Adrenal gland (tissue), 5 donors: ENCODE measurements at regions not wholly inside any gene's neighbourhood (a gene's known extent, or its start where the extent isn't known, plus 50 kb on each side); places are given as distances from the start of the nearest gene placed in this dataset.

Experiments
- POLR2A ChIP-seq, 2 donors: fragments of 450-650 bp; IDR thresholded peaks; one replicate each; pipeline ENCODE4 v1.6.1; 2017; ENCODE audit warnings: antibody characterized with exemption in 2 of 2, mild to moderate bottlenecking in 2 of 2, moderate library complexity in 1 of 2
- TF ChIP-seq, protein P1 (sequence below), 6 experiments: fragments of 450-650 bp in 4 of 6; fragments of 200-600 bp in 2 of 6; sonication (generic) in 1 of 6; IDR thresholded peaks; 1 replicate in 5 of 6; 2 replicates in 1 of 6; pipeline versions ENCODE4 v1.5.1 to v1.8.0; 2016 to 2021; ENCODE audit warnings: antibody characterized with exemption in 6 of 6, mild to moderate bottlenecking in 2 of 6, moderate library complexity in 1 of 6
- donor health status: DM: no; HTN: no; CAD: no.

DNA sequence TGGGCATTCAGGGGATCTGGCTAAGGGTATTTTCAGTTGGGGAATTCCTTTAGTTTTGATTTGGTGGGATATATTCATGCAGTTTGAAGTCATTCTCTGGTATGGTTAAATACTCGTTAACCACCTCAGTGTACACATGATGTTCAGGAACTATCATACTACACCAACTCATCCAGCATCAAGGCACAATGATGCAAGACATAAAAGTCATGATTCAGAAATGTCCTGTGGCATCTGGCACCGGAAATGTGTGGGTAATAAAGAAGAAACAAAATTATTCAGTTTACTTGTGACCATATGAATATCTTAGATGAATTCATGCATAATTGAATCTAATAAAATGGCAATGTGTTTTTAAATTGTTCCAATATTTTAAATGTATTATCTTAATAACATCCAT is 129.0 kb upstream of the BMP5 start:
- no peak for TF ChIP-seq POLR2A (IDR thresholded peaks at IDR 0.05)
- TF ChIP-seq, protein P1, sequence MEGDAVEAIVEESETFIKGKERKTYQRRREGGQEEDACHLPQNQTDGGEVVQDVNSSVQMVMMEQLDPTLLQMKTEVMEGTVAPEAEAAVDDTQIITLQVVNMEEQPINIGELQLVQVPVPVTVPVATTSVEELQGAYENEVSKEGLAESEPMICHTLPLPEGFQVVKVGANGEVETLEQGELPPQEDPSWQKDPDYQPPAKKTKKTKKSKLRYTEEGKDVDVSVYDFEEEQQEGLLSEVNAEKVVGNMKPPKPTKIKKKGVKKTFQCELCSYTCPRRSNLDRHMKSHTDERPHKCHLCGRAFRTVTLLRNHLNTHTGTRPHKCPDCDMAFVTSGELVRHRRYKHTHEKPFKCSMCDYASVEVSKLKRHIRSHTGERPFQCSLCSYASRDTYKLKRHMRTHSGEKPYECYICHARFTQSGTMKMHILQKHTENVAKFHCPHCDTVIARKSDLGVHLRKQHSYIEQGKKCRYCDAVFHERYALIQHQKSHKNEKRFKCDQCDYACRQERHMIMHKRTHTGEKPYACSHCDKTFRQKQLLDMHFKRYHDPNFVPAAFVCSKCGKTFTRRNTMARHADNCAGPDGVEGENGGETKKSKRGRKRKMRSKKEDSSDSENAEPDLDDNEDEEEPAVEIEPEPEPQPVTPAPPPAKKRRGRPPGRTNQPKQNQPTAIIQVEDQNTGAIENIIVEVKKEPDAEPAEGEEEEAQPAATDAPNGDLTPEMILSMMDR (IDR thresholded peaks at IDR 0.05): no peak
